SH-SY5Y (cell line): ENCODE measurements at regions not wholly inside any gene's neighbourhood (a gene's known extent, or its start where the extent isn't known, plus 50 kb on each side); places are given as distances from the start of the nearest gene placed in this dataset.

Experiments
- GATA2 ChIP-seq: IDR thresholded peaks from 2 replicates; pipeline ENCODE4 v1.6.1; 2011; ENCODE audit warnings: mild to moderate bottlenecking, low read depth, low read length
- GATA3 ChIP-seq: IDR thresholded peaks from 2 replicates; pipeline ENCODE4 v1.6.1; 2011; ENCODE audit warnings: low read depth, mild to moderate bottlenecking, low read length, moderate library complexity

DNA sequence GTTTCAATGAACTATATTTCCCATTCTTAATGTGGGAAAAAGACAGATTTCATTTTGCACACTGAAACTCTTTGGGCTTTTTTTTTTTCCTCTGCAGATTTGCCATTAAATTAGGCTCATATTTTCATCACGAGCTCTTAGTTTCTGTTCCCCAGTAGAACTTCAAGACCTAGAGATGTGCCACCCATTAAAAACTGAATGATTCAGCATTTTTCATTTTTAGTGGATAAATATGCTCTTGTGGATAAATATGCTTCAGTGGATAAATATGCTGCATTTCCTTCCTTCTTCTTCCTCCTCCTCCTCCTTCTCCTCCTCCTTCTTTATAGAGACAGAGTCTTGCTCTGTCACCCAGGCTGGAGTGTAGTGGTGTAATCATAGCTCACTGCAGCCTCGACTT is 322.4 kb upstream of the PRKX start:
- TF ChIP-seq GATA2 (no peak), GATA3 (no peak)
